Neural cell (in vitro differentiated cells): ENCODE measurements at regions not wholly inside any gene's neighbourhood (a gene's known extent, or its start where the extent isn't known, plus 50 kb on each side); places are given as distances from the start of the nearest gene placed in this dataset.

Source experiments
- H2AFZ ChIP-seq: fragments of 200-600, 300-800 bp; sonication (generic), shearing (Covaris generic); 2 replicates; pipeline ENCODE4 v1.6.0; 2014; ENCODE audit warnings: low read depth, mild to moderate bottlenecking, antibody characterized with exemption, low read length, moderate library complexity
- H3F3A ChIP-seq: fragments of 200-600 bp; shearing (Covaris generic); 2 replicates; pipeline ENCODE4 v1.6.1; 2016; ENCODE audit warnings: mild to moderate bottlenecking, moderate library complexity, mixed read lengths, antibody characterized with exemption, low read length; ENCODE audit not compliant: insufficient read depth, poor library complexity, severe bottlenecking
- H3K27ac ChIP-seq: fragments of 200-600, 300-800 bp; sonication (generic), shearing (Covaris generic); 2 replicates; pipeline ENCODE4 v1.5.1; 2014; ENCODE audit warnings: mild to moderate bottlenecking, low read length, moderate library complexity
- H3K27me3 ChIP-seq: fragments of 300-800, 200-600 bp; sonication (generic), shearing (Covaris generic); 2 replicates; pipeline ENCODE4 v1.6.0; 2014; ENCODE audit warnings: mild to moderate bottlenecking, low read depth, low read length, moderate library complexity; ENCODE audit not compliant: insufficient read depth
- H3K36me3 ChIP-seq: fragments of 300-800, 200-600 bp; sonication (generic), shearing (Covaris generic); 2 replicates; pipeline ENCODE4 v1.5.1; 2014; ENCODE audit warnings: mild to moderate bottlenecking, antibody characterized with exemption, low read length, moderate library complexity; ENCODE audit not compliant: insufficient read depth
- H3K4me2 ChIP-seq: fragments of 300-800, 200-600 bp; sonication (generic), shearing (Covaris generic); 2 replicates; pipeline ENCODE4 v1.6.0; 2014; ENCODE audit warnings: mild to moderate bottlenecking, low read length
- H3K4me3 ChIP-seq: fragments of 300-800, 200-600 bp; sonication (generic), shearing (Covaris generic); 2 replicates; pipeline ENCODE4 v1.5.1; 2014; ENCODE audit warnings: mild to moderate bottlenecking, low read length, moderate library complexity
- H3K79me2 ChIP-seq: fragments of 200-600 bp; shearing (Covaris generic); replicated peaks from 2 replicates; pipeline ENCODE4 v1.6.0; 2014; ENCODE audit warnings: mild to moderate bottlenecking, low read length, moderate library complexity; ENCODE audit not compliant: insufficient read depth
- H3K9ac ChIP-seq: fragments of 300-800, 200-600 bp; sonication (generic), shearing (Covaris generic); 2 replicates; pipeline ENCODE4 v1.6.1; 2016; ENCODE audit warnings: mild to moderate bottlenecking, low read length, mixed read lengths
- H3K9me2 ChIP-seq: fragments of 200-600 bp; shearing (Covaris generic); 2 replicates; pipeline ENCODE4 v1.6.1; 2016; ENCODE audit warnings: mild to moderate bottlenecking, low read length, mixed read lengths; ENCODE audit not compliant: insufficient read depth
- H3K9me3 ChIP-seq: fragments of 200-600, 300-800 bp; sonication (generic), shearing (Covaris generic); 2 replicates; pipeline ENCODE4 v1.6.1; 2016; ENCODE audit warnings: mild to moderate bottlenecking, mixed run types, low read length, moderate library complexity, mixed read lengths
- H4K20me1 ChIP-seq: fragments of 200-600 bp; shearing (Covaris generic); 2 replicates; pipeline ENCODE4 v1.6.1; 2016; ENCODE audit warnings: mild to moderate bottlenecking, mixed run types; ENCODE audit not compliant: insufficient read depth
- CTCF ChIP-seq: fragments of 450-650 bp; IDR thresholded peaks from 2 replicates; pipeline ENCODE4 v1.5.1; 2014; ENCODE audit warnings: antibody characterized with exemption, mild to moderate bottlenecking, moderate library complexity; ENCODE audit not compliant: poor library complexity, severe bottlenecking
- EP300 ChIP-seq: fragments of 450-650 bp; conservative IDR thresholded peaks from 2 replicates; pipeline ENCODE4 v1.6.1; 2014; ENCODE audit warnings: antibody characterized with exemption, mild to moderate bottlenecking, moderate library complexity; ENCODE audit not compliant: poor library complexity, severe bottlenecking
- EZH2 ChIP-seq: fragments of 200-600, 300-800 bp; shearing (Covaris generic), sonication (generic); IDR thresholded peaks from 2 replicates; pipeline ENCODE4 v1.6.1; 2014; ENCODE audit warnings: antibody characterized with exemption, low read length, borderline replicate concordance, mild to moderate bottlenecking; ENCODE audit not compliant: insufficient read depth, poor library complexity, severe bottlenecking
- MXI1 ChIP-seq: fragments of 450-650 bp; conservative IDR thresholded peaks from 2 replicates; pipeline ENCODE4 v1.6.1; 2014; ENCODE audit warnings: antibody characterized with exemption, mild to moderate bottlenecking; ENCODE audit not compliant: poor library complexity, severe bottlenecking
- POLR2AphosphoS5 ChIP-seq: IDR thresholded peaks from 2 replicates; pipeline ENCODE4 v1.6.1; 2012
- RAD21 ChIP-seq: fragments of 450-650 bp; conservative IDR thresholded peaks from 2 replicates; pipeline ENCODE4 v1.6.1; 2014; ENCODE audit warnings: antibody characterized with exemption, mild to moderate bottlenecking, moderate library complexity
- SMC3 ChIP-seq: fragments of 450-650 bp; conservative IDR thresholded peaks from 2 replicates; pipeline ENCODE4 v1.6.1; 2014; ENCODE audit warnings: antibody characterized with exemption, mild to moderate bottlenecking, moderate library complexity; ENCODE audit not compliant: poor library complexity
- TAF1 ChIP-seq: IDR thresholded peaks from 2 replicates; pipeline ENCODE4 v1.6.1; 2012; ENCODE audit warnings: low read depth
- TF ChIP-seq, protein P1 (sequence below): IDR thresholded peaks from 2 replicates; pipeline ENCODE4 v1.6.1; 2012; ENCODE audit warnings: borderline replicate concordance

GRCh38 chr14:61636291-61636690 is 59.0 kb upstream of the HIF1A start:
- H3K9me3 ChIP-seq = no peaks in the 10 kb centered on the region
- no peak overlapping the region for H3K4me3 ChIP-seq
- H3K4me2 ChIP-seq = no peak overlapping the region
- no peaks in the 10 kb centered on the region for H3K36me3 ChIP-seq
- no peak overlapping the region for H3K9ac ChIP-seq
- no peak overlapping the region for H3K27ac ChIP-seq
- H4K20me1 ChIP-seq = no peaks in the 10 kb centered on the region
- H3F3A ChIP-seq = no peaks in the 10 kb centered on the region
- no peaks in the 10 kb centered on the region for H3K9me2 ChIP-seq
- no peak overlapping the region for H2AFZ ChIP-seq
- TF ChIP-seq CTCF = no peak
- no peaks in the 10 kb centered on the region for H3K27me3 ChIP-seq
- H3K79me2 ChIP-seq = no peaks in the 10 kb centered on the region

GRCh38 chr14:61636779-61637178 is 58.5 kb upstream of the HIF1A start:
- Histone ChIP-seq H2AFZ (no peak overlapping the region), H3K9me2 (no peaks in the 10 kb centered on the region), H3F3A (no peaks in the 10 kb centered on the region), H3K79me2 (no peaks in the 10 kb centered on the region), H3K36me3 (no peaks in the 10 kb centered on the region), H3K9me3 (no peaks in the 10 kb centered on the region), H3K9ac (no peak overlapping the region), H3K27me3 (no peaks in the 10 kb centered on the region), H4K20me1 (no peaks in the 10 kb centered on the region), H3K4me2 (no peak overlapping the region), H3K27ac (no peak overlapping the region), H3K4me3 (no peak overlapping the region)
- TF ChIP-seq TAF1 (no peak), SMC3 (no peak), EZH2 (no peak), POLR2AphosphoS5 (no peak), MXI1 (no peak), RAD21 (no peak), EP300 (no peak), CTCF (no peak)
- TF ChIP-seq, protein P1, sequence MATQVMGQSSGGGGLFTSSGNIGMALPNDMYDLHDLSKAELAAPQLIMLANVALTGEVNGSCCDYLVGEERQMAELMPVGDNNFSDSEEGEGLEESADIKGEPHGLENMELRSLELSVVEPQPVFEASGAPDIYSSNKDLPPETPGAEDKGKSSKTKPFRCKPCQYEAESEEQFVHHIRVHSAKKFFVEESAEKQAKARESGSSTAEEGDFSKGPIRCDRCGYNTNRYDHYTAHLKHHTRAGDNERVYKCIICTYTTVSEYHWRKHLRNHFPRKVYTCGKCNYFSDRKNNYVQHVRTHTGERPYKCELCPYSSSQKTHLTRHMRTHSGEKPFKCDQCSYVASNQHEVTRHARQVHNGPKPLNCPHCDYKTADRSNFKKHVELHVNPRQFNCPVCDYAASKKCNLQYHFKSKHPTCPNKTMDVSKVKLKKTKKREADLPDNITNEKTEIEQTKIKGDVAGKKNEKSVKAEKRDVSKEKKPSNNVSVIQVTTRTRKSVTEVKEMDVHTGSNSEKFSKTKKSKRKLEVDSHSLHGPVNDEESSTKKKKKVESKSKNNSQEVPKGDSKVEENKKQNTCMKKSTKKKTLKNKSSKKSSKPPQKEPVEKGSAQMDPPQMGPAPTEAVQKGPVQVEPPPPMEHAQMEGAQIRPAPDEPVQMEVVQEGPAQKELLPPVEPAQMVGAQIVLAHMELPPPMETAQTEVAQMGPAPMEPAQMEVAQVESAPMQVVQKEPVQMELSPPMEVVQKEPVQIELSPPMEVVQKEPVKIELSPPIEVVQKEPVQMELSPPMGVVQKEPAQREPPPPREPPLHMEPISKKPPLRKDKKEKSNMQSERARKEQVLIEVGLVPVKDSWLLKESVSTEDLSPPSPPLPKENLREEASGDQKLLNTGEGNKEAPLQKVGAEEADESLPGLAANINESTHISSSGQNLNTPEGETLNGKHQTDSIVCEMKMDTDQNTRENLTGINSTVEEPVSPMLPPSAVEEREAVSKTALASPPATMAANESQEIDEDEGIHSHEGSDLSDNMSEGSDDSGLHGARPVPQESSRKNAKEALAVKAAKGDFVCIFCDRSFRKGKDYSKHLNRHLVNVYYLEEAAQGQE = no peak
